ENCODE measurements at regions not wholly inside any gene's neighbourhood (a gene's known extent, or its start where the extent isn't known, plus 50 kb on each side); places are given as distances from the start of the nearest gene placed in this dataset.
"Not testable (repeated sequence)": the region's sequence is repeated elsewhere in the genome, so short reads cannot be mapped to it uniquely, and the experiment has no call there.

DNA sequence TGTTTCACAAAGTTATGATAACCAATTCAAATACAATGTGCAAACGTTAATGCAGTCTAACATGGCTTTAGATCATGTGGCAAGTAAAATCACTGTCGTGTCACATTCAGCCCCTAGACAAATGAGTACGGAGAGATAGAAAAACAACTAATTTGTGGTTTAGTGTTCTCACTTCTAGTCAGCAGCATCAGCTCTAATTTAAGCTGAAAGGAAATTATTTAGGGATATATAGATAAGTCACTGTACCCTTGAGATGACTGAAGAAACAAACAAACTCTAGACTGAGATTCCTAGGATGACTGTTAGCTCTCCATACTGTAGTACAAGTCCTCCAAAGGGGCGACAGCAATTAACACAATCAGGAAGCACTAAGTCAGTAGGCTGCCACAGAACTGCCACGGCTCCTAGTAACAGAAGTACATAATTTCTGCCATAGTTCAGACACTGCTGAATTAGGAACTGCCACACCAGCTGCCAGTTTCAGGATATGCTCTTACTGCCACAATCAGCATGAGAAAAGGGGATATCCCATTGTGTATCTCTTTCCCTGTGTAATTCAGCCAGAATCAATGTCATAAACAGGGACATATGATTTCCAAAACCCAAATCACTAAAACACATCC, 150.4 kb upstream of the NEGR1 start:
- H3K4me3 ChIP-seq (ENCODE audit: low read depth, low read length), result no peak overlapping the region
- 69% methylated on average over 1 of the region's 5 CpGs for WGBS (ENCODE audit: insufficient coverage)
- DNase-seq (ENCODE audit: low read depth in 4 of 6, low spot score in 6 of 6), result no peak
- H3K9me3 ChIP-seq (ENCODE audit: control insufficient read depth, insufficient read depth, low read length), result no peaks in the 10 kb centered on the region
- no peaks in the 10 kb centered on the region for H3K4me1 ChIP-seq (ENCODE audit: control insufficient read depth, insufficient read depth, low read length)
- no peak overlapping the region for H3K27ac ChIP-seq (ENCODE audit: low read depth, low read length)
- no peaks in the 10 kb centered on the region for H3K36me3 ChIP-seq (ENCODE audit: control insufficient read depth, insufficient read depth, low read length)
- H3K27me3 ChIP-seq (ENCODE audit: control insufficient read depth, insufficient read depth, low read length), result no peaks in the 10 kb centered on the region

DNA sequence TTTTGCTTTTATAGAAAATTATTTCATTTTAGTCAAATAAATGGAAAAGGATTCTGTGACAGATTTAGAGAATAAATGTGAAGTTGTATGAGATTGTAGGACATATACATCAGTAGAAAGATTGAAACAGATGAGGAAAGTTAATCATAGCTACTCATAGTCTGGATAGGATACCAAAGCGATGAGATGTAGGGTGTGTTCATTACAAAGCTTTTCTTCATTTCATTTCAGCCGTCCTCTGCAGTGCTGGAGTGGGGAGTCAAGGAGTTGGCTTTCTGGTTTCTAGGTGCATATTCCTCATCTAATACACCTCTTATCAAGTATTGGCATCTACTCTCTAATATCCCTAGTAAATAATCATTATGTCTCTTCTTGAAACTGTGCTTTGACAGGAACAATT, 149.5 kb upstream of the NEGR1 start:
- no peaks in the 10 kb centered on the region for H3K36me3 ChIP-seq (ENCODE audit: control insufficient read depth, insufficient read depth, low read length)
- no CpG with 5 or more reads among the region's 2 CpGs for WGBS (ENCODE audit: insufficient coverage)
- DNase-seq (ENCODE audit: low read depth in 4 of 6, low spot score in 6 of 6), result no peak
- H3K9me3 ChIP-seq (ENCODE audit: control insufficient read depth, insufficient read depth, low read length), result no peaks in the 10 kb centered on the region
- H3K27me3 ChIP-seq (ENCODE audit: control insufficient read depth, insufficient read depth, low read length), result no peaks in the 10 kb centered on the region
- no peak overlapping the region for H3K27ac ChIP-seq (ENCODE audit: low read depth, low read length)
- H3K4me3 ChIP-seq (ENCODE audit: low read depth, low read length), result no peak overlapping the region
- no peaks in the 10 kb centered on the region for H3K4me1 ChIP-seq (ENCODE audit: control insufficient read depth, insufficient read depth, low read length)

DNA sequence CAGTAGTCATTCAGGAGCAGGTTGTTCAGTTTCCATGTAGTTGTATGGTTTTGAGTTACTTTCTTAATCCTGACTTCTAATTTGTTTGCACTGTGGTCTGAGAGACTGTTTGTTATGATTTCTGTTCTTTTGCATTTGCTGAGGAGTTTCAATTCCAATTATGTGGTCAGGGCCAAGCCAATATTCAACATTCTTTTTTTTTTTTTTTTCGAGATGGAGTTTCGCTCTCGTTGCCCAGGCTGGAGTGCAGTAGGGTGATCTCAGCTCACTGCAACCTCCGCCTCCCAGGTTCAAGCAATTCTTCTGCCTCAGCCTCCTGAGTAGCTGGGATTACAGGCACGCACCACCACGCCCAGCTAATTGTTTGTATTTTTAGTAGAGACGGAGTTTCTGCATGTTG, 145.9 kb upstream of the NEGR1 start:
- not testable (repeated sequence) for H3K4me1 ChIP-seq (ENCODE audit: control insufficient read depth, insufficient read depth, low read length); H3K9me3 ChIP-seq (ENCODE audit: control insufficient read depth, insufficient read depth, low read length); H3K4me3 ChIP-seq (ENCODE audit: low read depth, low read length); H3K36me3 ChIP-seq (ENCODE audit: control insufficient read depth, insufficient read depth, low read length); DNase-seq (ENCODE audit: low read depth in 4 of 6, low spot score in 6 of 6); H3K27ac ChIP-seq (ENCODE audit: low read depth, low read length); H3K27me3 ChIP-seq (ENCODE audit: control insufficient read depth, insufficient read depth, low read length)
- 100% methylated on average over 3 of the region's 7 CpGs for WGBS (ENCODE audit: insufficient coverage)

DNA sequence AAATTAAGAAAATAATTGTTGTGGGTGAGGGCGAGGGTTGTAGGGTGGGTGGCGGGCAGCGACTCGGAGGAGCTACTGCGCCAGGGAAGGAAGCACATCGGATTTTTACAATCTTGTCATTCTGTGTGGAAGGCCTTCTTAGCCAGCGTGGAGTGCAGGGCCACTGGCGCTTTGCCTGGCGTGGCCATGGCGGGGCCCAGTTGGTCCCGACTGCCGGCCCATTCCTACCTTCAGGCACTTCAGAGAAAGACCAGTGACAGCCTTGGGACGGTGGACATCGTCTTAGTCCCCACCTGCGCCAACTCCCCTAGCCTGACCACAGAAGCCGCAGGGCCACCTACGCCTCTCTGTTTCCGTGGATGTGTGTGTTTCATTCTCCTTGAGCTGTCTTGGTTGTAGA, 136.9 kb upstream of the NEGR1 start:
- Histone ChIP-seq H3K4me1 (ENCODE audit: control insufficient read depth, insufficient read depth, low read length) (no peaks in the 10 kb centered on the region), H3K27me3 (ENCODE audit: control insufficient read depth, insufficient read depth, low read length) (no peaks in the 10 kb centered on the region), H3K9me3 (ENCODE audit: control insufficient read depth, insufficient read depth, low read length) (no peaks in the 10 kb centered on the region), H3K4me3 (ENCODE audit: low read depth, low read length) (no peak overlapping the region), H3K27ac (ENCODE audit: low read depth, low read length) (no peak overlapping the region), H3K36me3 (ENCODE audit: control insufficient read depth, insufficient read depth, low read length) (no peaks in the 10 kb centered on the region)
- no peak for DNase-seq (ENCODE audit: low read depth in 4 of 6, low spot score in 6 of 6)
- WGBS (ENCODE audit: insufficient coverage), result over 99% methylated on average over 15 of the region's 18 CpGs

DNA sequence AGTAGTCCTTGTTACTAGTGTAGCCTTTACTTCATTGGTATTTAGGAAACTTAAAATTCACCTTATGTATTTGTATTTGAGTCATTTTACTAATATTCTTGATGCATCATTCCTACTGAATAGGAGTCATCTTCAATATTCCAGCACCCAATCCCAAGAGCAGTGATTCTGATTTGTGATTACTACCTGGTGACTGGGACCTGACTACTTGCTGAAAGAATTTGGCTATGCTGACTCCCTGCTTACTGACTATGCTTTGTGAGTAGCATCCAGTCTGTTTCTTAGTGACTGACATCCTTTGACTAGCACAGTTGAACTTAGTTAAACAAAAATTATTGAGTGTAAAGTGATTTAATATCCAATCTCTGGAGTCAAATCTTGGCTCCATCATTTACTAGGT, 129.9 kb upstream of the NEGR1 start:
- Histone ChIP-seq H3K27ac (ENCODE audit: low read depth, low read length) (no peak overlapping the region), H3K36me3 (ENCODE audit: control insufficient read depth, insufficient read depth, low read length) (no peaks in the 10 kb centered on the region), H3K4me3 (ENCODE audit: low read depth, low read length) (no peak overlapping the region), H3K4me1 (ENCODE audit: control insufficient read depth, insufficient read depth, low read length) (no peaks in the 10 kb centered on the region), H3K27me3 (ENCODE audit: control insufficient read depth, insufficient read depth, low read length) (no peaks in the 10 kb centered on the region), H3K9me3 (ENCODE audit: control insufficient read depth, insufficient read depth, low read length) (no peaks in the 10 kb centered on the region)
- no peak for DNase-seq (ENCODE audit: low read depth in 4 of 6, low spot score in 6 of 6)

DNA sequence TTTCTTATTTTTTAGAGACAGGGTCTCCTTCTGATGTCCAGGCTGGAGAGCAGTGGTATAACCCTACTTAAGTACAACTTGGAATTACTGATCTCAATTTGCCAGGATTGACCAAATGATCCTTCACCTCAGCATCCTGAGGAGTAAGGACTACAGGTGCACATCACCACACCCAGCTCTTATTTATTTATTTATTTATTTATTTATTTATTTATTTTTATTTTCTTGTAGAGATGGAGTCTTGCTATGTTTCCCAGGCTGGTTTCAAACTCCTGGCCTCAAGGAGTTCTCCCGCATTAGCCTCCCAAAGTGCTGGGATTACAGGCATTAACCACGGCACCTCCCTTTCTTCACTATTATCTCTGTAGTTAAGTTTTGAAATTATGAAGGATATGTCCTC, 117.5 kb upstream of the NEGR1 start:
- no peak overlapping the region for H3K4me3 ChIP-seq (ENCODE audit: low read depth, low read length)
- peaks cover 2% of the 10 kb centered on the region for H3K9me3 ChIP-seq (ENCODE audit: control insufficient read depth, insufficient read depth, low read length)
- no peak overlapping the region for H3K27ac ChIP-seq (ENCODE audit: low read depth, low read length)
- WGBS (ENCODE audit: insufficient coverage), result no CpG with 5 or more reads among the region's 2 CpGs
- H3K27me3 ChIP-seq (ENCODE audit: control insufficient read depth, insufficient read depth, low read length), result no peaks in the 10 kb centered on the region
- no peak for DNase-seq (ENCODE audit: low read depth in 4 of 6, low spot score in 6 of 6)
- no peaks in the 10 kb centered on the region for H3K4me1 ChIP-seq (ENCODE audit: control insufficient read depth, insufficient read depth, low read length)
- no peaks in the 10 kb centered on the region for H3K36me3 ChIP-seq (ENCODE audit: control insufficient read depth, insufficient read depth, low read length)

DNA sequence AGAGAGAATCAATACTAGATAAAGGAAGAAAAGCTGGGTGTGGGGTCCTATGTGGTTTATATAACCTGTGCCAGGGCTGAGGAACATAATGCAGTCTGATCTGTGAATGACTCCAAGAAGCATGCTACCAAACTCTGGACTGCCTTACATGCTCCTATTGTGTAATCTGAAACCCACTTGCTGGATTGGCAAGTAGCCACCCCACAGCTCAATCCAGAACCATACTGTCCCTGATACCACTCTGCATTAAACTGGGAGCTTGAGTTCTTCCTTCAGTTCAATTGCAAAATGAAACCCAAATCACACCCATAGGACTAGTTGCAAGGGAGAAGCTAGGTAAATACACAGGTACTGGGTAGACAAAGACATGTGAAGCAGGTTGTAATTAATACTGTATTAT, 115.4 kb upstream of the NEGR1 start:
- Histone ChIP-seq H3K36me3 (ENCODE audit: control insufficient read depth, insufficient read depth, low read length) (no peaks in the 10 kb centered on the region), H3K4me3 (ENCODE audit: low read depth, low read length) (no peak overlapping the region), H3K27me3 (ENCODE audit: control insufficient read depth, insufficient read depth, low read length) (no peaks in the 10 kb centered on the region), H3K27ac (ENCODE audit: low read depth, low read length) (no peak overlapping the region), H3K9me3 (ENCODE audit: control insufficient read depth, insufficient read depth, low read length) (peaks cover 2% of the 10 kb centered on the region), H3K4me1 (ENCODE audit: control insufficient read depth, insufficient read depth, low read length) (no peaks in the 10 kb centered on the region)
- peak in 1 of 6 donors; percentile 2 for DNase-seq (ENCODE audit: low read depth in 4 of 6, low spot score in 6 of 6)

DNA sequence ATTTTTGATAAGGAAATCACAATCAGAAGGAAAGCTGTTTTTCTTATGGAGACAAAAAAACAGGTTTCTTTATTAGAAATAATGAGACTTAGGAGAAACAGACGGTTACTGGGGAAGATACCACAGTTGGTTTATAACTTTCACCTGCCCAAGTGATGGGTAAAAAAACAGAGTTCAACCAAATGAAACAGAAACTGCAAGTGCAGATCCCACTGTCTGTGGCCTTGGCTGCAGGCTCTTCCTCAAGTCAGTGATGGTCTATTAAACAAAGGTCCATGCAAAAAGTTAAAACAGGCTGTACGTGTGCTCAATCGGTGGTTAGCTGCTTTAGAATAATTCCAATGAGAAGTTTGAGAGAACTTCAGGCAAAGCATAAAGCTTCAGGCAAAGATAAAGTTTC, 112.1 kb upstream of the NEGR1 start:
- DNase-seq (ENCODE audit: low read depth in 4 of 6, low spot score in 6 of 6), result no peak
- H3K9me3 ChIP-seq (ENCODE audit: control insufficient read depth, insufficient read depth, low read length), result peaks cover 2% of the 10 kb centered on the region
- H3K27ac ChIP-seq (ENCODE audit: low read depth, low read length), result no peak overlapping the region
- WGBS (ENCODE audit: insufficient coverage), result 76% methylated on average over 3 of the region's 3 CpGs
- H3K4me1 ChIP-seq (ENCODE audit: control insufficient read depth, insufficient read depth, low read length), result no peaks in the 10 kb centered on the region
- H3K36me3 ChIP-seq (ENCODE audit: control insufficient read depth, insufficient read depth, low read length), result no peaks in the 10 kb centered on the region
- no peak overlapping the region for H3K4me3 ChIP-seq (ENCODE audit: low read depth, low read length)
- no peaks in the 10 kb centered on the region for H3K27me3 ChIP-seq (ENCODE audit: control insufficient read depth, insufficient read depth, low read length)

DNA sequence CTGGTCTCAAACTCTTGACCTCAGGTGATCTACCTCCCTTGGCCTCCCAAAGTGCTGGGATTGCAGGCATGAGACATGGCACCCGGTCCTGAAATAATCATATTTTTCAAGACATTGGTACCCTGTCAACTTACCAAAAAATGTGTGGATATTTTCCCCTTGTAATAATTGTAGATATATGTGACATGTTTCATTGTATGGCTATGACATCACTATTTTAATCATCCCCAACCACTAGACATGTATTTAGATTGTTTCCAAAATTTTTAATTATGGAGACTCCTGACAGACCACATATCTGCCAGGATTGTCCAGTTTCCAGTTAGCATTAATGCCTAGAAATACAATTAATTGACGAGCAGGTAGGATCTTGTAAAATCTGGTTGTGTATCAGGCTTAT, 96.7 kb upstream of the NEGR1 start:
- Histone ChIP-seq H3K36me3 (ENCODE audit: control insufficient read depth, insufficient read depth, low read length) (no peaks in the 10 kb centered on the region), H3K4me3 (ENCODE audit: low read depth, low read length) (no peak overlapping the region), H3K9me3 (ENCODE audit: control insufficient read depth, insufficient read depth, low read length) (no peaks in the 10 kb centered on the region), H3K4me1 (ENCODE audit: control insufficient read depth, insufficient read depth, low read length) (no peaks in the 10 kb centered on the region), H3K27me3 (ENCODE audit: control insufficient read depth, insufficient read depth, low read length) (no peaks in the 10 kb centered on the region), H3K27ac (ENCODE audit: low read depth, low read length) (no peak overlapping the region)
- DNase-seq (ENCODE audit: low read depth in 4 of 6, low spot score in 6 of 6), result no peak
- no CpG with 5 or more reads among the region's 2 CpGs for WGBS (ENCODE audit: insufficient coverage)

DNA sequence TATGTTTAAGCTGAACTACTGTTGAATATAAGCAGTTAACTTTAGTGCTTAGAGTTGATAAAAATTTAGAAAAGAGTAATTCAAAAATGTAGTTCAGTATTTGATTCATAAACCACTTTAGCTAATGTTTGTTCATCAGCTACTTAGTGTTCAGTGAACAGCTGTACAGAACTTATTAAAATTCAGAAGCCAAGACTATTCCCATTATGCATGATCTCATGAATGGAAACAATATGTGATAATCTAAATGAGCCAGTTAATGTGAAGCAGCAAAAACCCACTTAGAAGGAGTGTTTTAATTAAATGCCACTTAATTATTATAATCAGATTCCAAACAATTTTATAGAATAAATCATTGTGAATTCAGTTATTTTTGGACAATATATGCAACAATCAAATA, 92.9 kb upstream of the NEGR1 start:
- Histone ChIP-seq H3K9me3 (ENCODE audit: control insufficient read depth, insufficient read depth, low read length) (no peaks in the 10 kb centered on the region), H3K36me3 (ENCODE audit: control insufficient read depth, insufficient read depth, low read length) (no peaks in the 10 kb centered on the region), H3K4me3 (ENCODE audit: low read depth, low read length) (no peak overlapping the region), H3K27ac (ENCODE audit: low read depth, low read length) (no peak overlapping the region), H3K27me3 (ENCODE audit: control insufficient read depth, insufficient read depth, low read length) (no peaks in the 10 kb centered on the region), H3K4me1 (ENCODE audit: control insufficient read depth, insufficient read depth, low read length) (no peaks in the 10 kb centered on the region)
- DNase-seq (ENCODE audit: low read depth in 4 of 6, low spot score in 6 of 6), result peak in 1 of 6 donors; percentile 18
